Endothelial cell of umbilical vein (primary cell): ENCODE measurements at regions not wholly inside any gene's neighbourhood (a gene's known extent, or its start where the extent isn't known, plus 50 kb on each side); places are given as distances from the start of the nearest gene placed in this dataset.

Experiments
- BruUV-seq: library from RNA; stranded (reverse); fragments of 400-500 nt; replicated peaks from 2 replicates; lab custom pipeline; 2021; lab: Mats Ljungman, UMichigan
- CTCF ChIA-PET: fragments of 300-600, 350-600 bp; sonication (Branson Sonifier 250); formaldehyde crosslinking; loops from one replicate; lab custom pipeline; 2021; ENCODE audit warnings: antibody characterized with exemption, inconsistent platforms; lab: Charles Lee
- POLR2A ChIA-PET: fragments of 300-600, 350-600 bp; sonication (Branson Sonifier 250); formaldehyde crosslinking; loops from one replicate; lab custom pipeline; 2021; ENCODE audit warnings: antibody characterized with exemption, inconsistent platforms; lab: Charles Lee
- DNase-seq: peaks from one replicate; pipeline ENCODE4 v3.0.0-alpha.2; 2011; ENCODE audit warnings: low read depth, low spot score
- FAIRE-seq: peaks from 2 replicates; lab custom pipeline; 2011; peaks lifted over from hg19 to GRCh38; lab: Jason Lieb, UNC
- H2AFZ ChIP-seq: 2 replicates; pipeline ENCODE4 v1.6.0; 2012; ENCODE audit warnings: low read depth, low read length, control low read depth, inconsistent platforms
- H3K27ac ChIP-seq: 2 replicates; pipeline ENCODE4 v1.5.1; 2011; ENCODE audit warnings: low read depth, mild to moderate bottlenecking, control low read depth, low read length, moderate library complexity; ENCODE audit not compliant: insufficient read depth
- H3K27me3 ChIP-seq, 2 experiments: 2 replicates each; pipeline versions ENCODE4 v1.6.0 to v1.6.1; 2011; ENCODE audit warnings: low read length in 2 of 2, mixed read lengths in 1 of 2; ENCODE audit not compliant: control insufficient read depth in 2 of 2, insufficient read depth in 2 of 2
- H3K36me3 ChIP-seq, 2 experiments: 2 replicates in 1 of 2; 3 replicates in 1 of 2; pipeline ENCODE4 v1.5.1; 2011; ENCODE audit warnings: low read length in 2 of 2, mild to moderate bottlenecking in 1 of 2, moderate library complexity in 1 of 2; ENCODE audit not compliant: control insufficient read depth in 2 of 2, insufficient read depth in 2 of 2; ENCODE audit errors: extremely low read depth in 1 of 2
- H3K4me1 ChIP-seq: 3 replicates; pipeline ENCODE4 v1.5.1; 2011; ENCODE audit warnings: mild to moderate bottlenecking, low read length; ENCODE audit not compliant: control insufficient read depth, insufficient read depth; ENCODE audit errors: extremely low read depth
- H3K4me2 ChIP-seq: 2 replicates; pipeline ENCODE4 v1.6.1; 2011; ENCODE audit warnings: low read length, control low read depth, mixed read lengths; ENCODE audit not compliant: insufficient read depth
- H3K4me3 ChIP-seq, 3 experiments: fragments of 200-600 bp in 1 of 3; sonication (generic), shearing (Covaris generic) in 1 of 3; replicated peaks in 1 of 3; 2 replicates each; pipeline ENCODE4 v1.5.1; 2011 to 2016; ENCODE audit warnings: control low read depth in 3 of 3, low read length in 3 of 3, mild to moderate bottlenecking in 2 of 3, inconsistent platforms in 1 of 3, low read depth in 1 of 3, moderate library complexity in 1 of 3; ENCODE audit not compliant: insufficient read depth in 1 of 3
- H3K79me2 ChIP-seq: 2 replicates; pipeline ENCODE4 v1.6.0; 2012; ENCODE audit warnings: low read length, inconsistent platforms; ENCODE audit not compliant: control insufficient read depth, insufficient read depth
- H3K9ac ChIP-seq: replicated peaks from 2 replicates; pipeline ENCODE3; 2011; ENCODE audit warnings: low read length, control low read depth; ENCODE audit not compliant: insufficient read depth; ENCODE audit errors: extremely low read depth
- H3K9me1 ChIP-seq: replicated peaks from 3 replicates; pipeline ENCODE4 v1.6.0; 2011; ENCODE audit warnings: mild to moderate bottlenecking, low read length; ENCODE audit not compliant: control insufficient read depth, insufficient read depth; ENCODE audit errors: extremely low read depth
- H3K9me3 ChIP-seq: replicated peaks from 2 replicates; pipeline ENCODE4 v1.5.1; 2012; ENCODE audit warnings: low read length, inconsistent platforms; ENCODE audit not compliant: control insufficient read depth, insufficient read depth
- H4K20me1 ChIP-seq: replicated peaks from 2 replicates; pipeline ENCODE3; 2011; ENCODE audit warnings: mild to moderate bottlenecking, low read length; ENCODE audit not compliant: control insufficient read depth, insufficient read depth; ENCODE audit errors: extremely low read depth
- CTCF ChIP-seq, 2 donors: IDR thresholded peaks; 1 replicate in 1 of 2; 2 replicates in 1 of 2; pipeline ENCODE4 v1.5.1; 2011; ENCODE audit warnings: low read length in 2 of 2, mild to moderate bottlenecking in 2 of 2, moderate library complexity in 2 of 2, control low read depth in 1 of 2, inconsistent platforms in 1 of 2, low read depth in 1 of 2; ENCODE audit not compliant: insufficient read depth in 1 of 2; ENCODE audit errors: extremely low read depth in 1 of 2
- EZH2 ChIP-seq: IDR thresholded peaks from 2 replicates; pipeline ENCODE4 v1.6.1; 2012; ENCODE audit warnings: borderline replicate concordance, low read depth, mild to moderate bottlenecking, moderate library complexity, low read length, inconsistent platforms; ENCODE audit not compliant: severe bottlenecking
- FOS ChIP-seq: IDR thresholded peaks from 2 replicates; pipeline ENCODE4 v1.6.1; 2011; ENCODE audit warnings: mild to moderate bottlenecking, low read length, moderate library complexity, borderline replicate concordance; ENCODE audit not compliant: insufficient read depth
- GATA2 ChIP-seq: IDR thresholded peaks from 2 replicates; pipeline ENCODE4 v1.7.0; 2011; ENCODE audit warnings: low read depth, mild to moderate bottlenecking, moderate library complexity, mixed read lengths, low read length; ENCODE audit not compliant: insufficient read length, insufficient read depth
- JUN ChIP-seq: IDR thresholded peaks from 2 replicates; pipeline ENCODE4 v1.6.1; 2011; ENCODE audit warnings: borderline replicate concordance, low read depth; ENCODE audit not compliant: insufficient read length, insufficient read depth
- MAX ChIP-seq: IDR thresholded peaks from 2 replicates; pipeline ENCODE4 v1.6.1; 2011; ENCODE audit not compliant: insufficient read depth, insufficient read length
- POLR2A ChIP-seq: IDR thresholded peaks from 2 replicates; pipeline ENCODE4 v1.6.1; 2012; ENCODE audit warnings: low read depth, mild to moderate bottlenecking, control low read depth, low read length
- POLR2AphosphoS5 ChIP-seq: IDR thresholded peaks from 2 replicates; pipeline ENCODE4 v1.6.1; 2012; ENCODE audit warnings: low read depth, mild to moderate bottlenecking, control low read depth, low read length, moderate library complexity; ENCODE audit not compliant: insufficient read depth
- dilution Hi-C: fragments of 300-500 bp; cut with MboI; formaldehyde crosslinking; loops from one replicate; pipeline ENCODE4 v1.15.0; 2019; ENCODE audit warnings: low sequenced_read_pairs; ENCODE audit not compliant: extremely low pct_ligation_motif_present
- intact Hi-C: fragments of 100-400 bp; cut with micrococcal nuclease; formaldehyde crosslinking; loops from one replicate; pipeline ENCODE4 v1.10.0; 2022

- ChIA-PET POLR2A (no interaction called here), CTCF (no interaction called here)
- no peak for FAIRE-seq
Observed at GRCh38 chr5:3006526-3006925, 255.0 kb upstream of the IRX2 start.

More at GRCh38 chr5:3006526-3006925, 255.0 kb upstream of the IRX2 start:
- H3K9me3 ChIP-seq, result peaks cover 6% of the 10 kb centered on the region
- H3K36me3 ChIP-seq, result no peaks in the 10 kb centered on the region
- dilution Hi-C loops (no loop called here), intact Hi-C loops (no loop called here)
- no peaks in the 10 kb centered on the region for H4K20me1 ChIP-seq
- no TSS peak for BruUV-seq
- H3K9me1 ChIP-seq, result no peaks in the 10 kb centered on the region
- H3K4me1 ChIP-seq, result no peaks in the 10 kb centered on the region
- no peaks in the 10 kb centered on the region for H3K27me3 ChIP-seq
- H2AFZ ChIP-seq, result no peak overlapping the region
- no peak overlapping the region for H3K9ac ChIP-seq
- H3K4me2 ChIP-seq, result no peak overlapping the region
- TF ChIP-seq CTCF (IDR thresholded peaks at IDR 0.05; ENCODE audit: extremely low read depth in 1 of 2, insufficient read depth in 1 of 2, low read depth in 1 of 2, low read length in 2 of 2) (no peak), POLR2A (no peak), GATA2 (no peak), POLR2AphosphoS5 (no peak), EZH2 (no peak), JUN (no peak), MAX (no peak), FOS (no peak)
- H3K79me2 ChIP-seq, result no peaks in the 10 kb centered on the region
- no peak overlapping the region for H3K4me3 ChIP-seq
- H3K27ac ChIP-seq, result no peak overlapping the region
- no peak for DNase-seq
